GM19455 (cell line): ENCODE measurements at regions not wholly inside any gene's neighbourhood (a gene's known extent, or its start where the extent isn't known, plus 50 kb on each side); places are given as distances from the start of the nearest gene placed in this dataset.
"Not testable (repeated sequence)": the region's sequence is repeated elsewhere in the genome, so short reads cannot be mapped to it uniquely, and the experiment has no call there.

Experiments used
- ATAC-seq: cut with Tn5 transposase; IDR thresholded peaks from one replicate; pipeline ENCODE4 v1.9.1; 2021; ENCODE audit not compliant: unreplicated experiment

DNA sequence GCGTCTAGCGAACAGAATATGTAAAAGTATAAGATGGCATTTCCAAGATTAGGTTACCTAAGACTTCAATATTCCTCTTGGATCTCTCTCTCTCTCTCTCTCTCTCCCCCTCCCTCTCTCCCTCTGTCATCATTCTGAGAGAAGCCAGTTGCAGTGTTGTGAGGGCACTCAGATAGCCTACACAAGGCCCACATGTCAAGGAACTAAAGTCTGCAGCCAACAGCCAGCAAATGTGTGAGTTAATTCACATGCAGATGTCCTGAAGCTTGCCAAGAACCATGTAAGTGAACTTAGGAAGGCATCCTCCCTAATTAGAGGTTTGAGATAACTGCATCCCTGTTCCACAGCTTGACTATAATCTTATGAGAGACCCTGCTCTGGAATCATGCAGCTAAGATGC is 822.9 kb upstream of the PRR20A start:
- no peak for ATAC-seq

DNA sequence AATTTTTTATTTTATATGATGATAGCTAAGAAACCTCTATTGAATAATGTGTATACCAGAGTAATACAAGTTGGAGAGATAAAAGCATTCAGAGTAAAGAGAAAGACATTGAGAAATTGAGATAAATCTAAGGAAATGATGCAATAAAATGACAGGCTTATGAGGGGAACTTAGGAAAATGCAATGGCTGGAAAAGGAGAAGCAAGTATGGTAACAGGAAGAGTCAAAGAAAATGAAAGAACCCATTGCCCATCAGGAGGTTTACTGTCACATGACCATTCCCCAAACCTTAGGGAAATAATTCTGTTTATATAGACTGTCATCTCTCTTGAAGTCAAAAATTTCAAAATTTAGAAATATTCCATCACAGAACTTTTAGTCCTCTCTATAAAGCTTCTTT is 808.0 kb upstream of the PRR20A start:
- no peak for ATAC-seq

DNA sequence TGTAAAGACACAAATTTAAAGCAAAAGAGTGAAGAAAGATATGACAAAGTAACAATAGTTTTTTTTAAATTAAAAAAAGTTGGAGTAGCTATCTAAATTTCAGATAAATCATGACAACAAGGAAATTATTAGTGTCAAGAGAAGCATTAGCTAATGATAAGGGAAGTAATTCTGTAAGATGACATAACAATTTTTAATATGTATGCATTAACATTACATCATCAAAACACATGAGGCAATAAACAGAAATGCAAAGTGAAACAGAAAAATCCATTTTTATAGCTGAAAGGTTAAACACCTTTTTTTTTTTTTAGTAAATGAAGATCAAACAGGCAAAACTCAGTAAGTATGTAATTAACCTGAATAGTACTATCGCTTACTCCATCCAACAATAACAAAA is 804.9 kb upstream of the PRR20A start:
- ATAC-seq, result no peak

DNA sequence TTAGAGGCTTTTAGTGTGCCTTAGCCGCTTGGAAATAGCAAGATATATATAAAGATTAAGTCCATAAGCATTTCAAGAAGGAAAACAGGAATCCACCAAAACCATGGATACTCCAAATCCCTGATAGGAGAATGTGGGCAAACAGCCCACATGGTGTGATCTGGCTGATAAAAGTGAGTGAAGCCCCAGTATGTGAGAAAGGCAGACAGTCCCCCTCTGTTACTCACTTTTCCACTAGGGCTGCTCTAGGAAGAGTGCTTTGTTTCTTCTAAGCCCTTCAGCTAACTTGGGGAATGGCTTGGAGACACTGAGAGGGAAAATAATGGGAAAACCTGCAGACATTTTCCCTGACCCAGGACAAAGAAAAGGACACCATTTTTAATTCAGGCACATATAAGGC is 802.3 kb upstream of the PRR20A start:
- no peak for ATAC-seq

DNA sequence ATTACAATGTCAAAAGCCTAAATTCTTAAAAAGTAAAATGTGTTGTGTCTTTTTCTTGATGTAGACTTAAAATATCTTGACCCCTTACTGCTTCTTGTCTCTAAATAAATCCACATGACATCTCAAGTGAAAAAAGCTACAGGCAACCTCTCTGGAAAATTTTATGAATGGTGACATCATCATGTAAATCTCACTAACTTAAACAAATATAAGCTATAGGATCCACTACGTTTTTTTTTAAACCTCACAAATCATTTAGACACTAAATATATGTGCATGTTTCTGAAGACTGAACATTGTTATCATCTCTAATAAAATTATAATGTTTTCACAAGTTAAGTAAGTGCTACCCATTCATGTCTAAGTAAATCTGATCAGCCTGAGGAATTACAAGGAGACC is 793.7 kb upstream of the PRR20A start:
- no peak for ATAC-seq

DNA sequence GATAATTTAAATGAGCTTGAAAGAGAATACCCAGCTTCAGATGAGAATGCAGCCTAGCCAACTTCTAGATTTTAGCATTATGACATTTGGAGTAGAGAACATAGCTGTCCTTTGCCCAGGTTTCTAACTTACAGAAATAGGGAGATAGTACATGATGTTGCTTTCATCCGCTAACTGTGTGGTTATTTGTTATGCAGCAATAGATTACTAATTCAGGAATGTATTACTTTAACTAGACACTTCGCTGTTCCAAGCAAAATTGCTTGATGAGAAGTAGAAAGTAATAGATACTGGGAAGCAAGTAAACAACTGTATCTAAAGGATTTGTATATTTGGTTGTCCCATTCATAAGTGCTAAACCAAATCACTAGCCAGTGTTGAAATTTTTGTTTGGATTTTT is 790.9 kb upstream of the PRR20A start:
- ATAC-seq, result no peak

DNA sequence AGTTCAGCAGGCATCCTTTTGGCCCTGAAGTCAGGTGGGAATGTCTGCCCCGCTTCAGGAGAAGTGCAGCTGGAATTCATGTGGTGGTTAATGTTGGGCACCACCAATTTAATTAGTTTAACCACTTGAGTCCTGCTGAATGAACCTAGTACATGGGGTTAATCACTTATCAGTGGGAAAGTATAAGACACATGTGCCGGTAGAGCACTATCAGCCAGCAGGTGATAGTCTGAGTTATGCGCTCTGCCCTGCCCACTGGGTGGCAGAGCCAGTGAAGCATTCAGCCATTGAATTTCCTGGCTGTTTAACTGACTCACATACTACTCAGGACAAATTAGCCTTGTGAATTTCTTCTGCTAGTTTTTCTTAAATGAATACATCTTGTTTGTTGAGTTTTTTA is 789.7 kb upstream of the PRR20A start:
- ATAC-seq, result no peak

DNA sequence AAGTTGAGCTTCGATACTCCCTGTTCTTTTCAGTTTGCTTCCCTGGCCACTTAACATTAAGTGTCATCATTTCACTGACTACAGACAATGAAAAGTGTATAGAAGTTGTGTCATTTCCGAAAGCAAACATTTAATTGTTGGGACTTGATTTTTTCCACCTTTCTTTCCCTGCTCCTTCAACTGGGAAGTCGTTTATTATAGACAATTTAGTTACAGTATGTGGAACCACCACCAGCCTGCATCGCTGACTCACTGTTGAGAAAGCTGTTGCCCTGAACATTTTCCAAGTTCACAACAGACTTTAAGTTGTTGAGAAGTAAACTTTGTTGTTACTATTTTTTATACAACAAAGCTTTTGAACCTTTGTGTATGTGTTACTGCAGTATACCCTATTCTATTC is 788.4 kb upstream of the PRR20A start:
- ATAC-seq, result no peak

DNA sequence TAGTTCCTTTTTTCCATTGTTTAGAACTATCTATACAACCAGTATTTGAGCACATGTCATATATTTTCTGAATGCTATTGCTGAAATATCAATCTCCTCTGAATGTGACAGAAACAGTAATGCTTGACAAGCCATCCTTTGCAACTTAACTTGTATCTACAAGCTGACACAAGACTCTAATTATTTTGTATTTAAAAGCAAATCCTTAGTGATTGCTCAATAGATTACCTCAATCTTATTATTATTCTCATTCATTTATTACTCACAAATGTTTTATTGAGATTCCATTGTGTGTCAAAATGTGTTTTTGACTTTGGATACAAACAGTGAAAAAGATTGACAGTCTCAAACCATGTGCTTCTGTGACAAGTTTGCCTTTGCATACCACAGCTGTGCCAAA is 787.8 kb upstream of the PRR20A start:
- no peak for ATAC-seq

DNA sequence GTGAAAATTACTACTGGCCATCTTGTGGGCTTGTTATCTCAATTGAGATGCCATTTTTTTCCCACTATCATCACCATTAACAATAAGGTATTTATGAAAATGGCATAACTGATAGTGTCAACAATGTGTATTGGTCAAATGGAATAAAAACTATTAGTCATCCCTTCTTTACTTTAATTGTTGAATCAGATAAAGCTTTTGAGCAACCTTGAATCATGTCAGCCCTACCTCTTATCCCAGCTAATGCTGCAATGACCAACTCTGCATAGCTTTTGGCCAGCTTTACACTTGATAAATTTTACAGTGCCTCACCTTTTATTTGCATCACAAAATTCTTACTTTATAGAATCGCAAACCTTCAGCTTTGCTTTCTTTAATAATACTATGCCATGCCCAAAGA is 784.0 kb upstream of the PRR20A start:
- no peak for ATAC-seq

DNA sequence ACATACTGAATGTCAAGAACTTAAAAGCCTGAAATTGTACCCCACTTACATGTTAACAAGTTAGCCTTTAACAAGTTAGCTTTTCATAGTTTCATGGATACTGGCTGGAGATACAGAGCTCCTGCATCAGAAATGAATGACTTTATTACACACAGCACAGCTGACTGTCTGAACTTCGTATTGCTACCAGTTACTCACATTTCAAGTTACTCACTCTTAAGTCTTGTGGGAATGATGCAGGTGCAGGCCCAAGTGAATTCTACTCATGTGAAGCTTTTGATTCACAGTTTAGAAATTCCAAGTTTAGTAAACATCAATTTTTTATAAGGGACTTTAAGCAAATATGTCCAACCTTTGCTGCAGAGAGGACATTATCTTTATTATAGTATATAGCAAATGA is 762.2 kb upstream of the PRR20A start:
- no peak for ATAC-seq

DNA sequence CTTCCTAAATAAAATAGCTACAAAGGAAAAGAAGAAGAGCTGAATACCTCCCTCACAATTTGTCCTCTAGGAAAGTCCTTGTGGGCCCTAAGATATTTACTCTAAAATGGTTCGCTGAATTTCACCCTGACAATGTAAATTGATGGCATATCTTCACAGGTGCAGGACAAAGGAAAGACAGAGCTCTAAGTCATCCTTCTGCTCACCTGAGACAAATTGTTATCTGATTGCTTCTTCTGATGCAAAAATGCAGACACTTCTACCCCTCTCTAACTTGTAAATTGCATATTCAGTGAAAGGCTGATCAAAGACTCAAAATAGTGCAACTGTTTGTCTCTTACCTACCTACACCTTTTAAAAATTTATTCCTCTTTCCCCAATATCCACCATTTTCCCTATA is 747.2 kb upstream of the PRR20A start:
- ATAC-seq, result no peak

DNA sequence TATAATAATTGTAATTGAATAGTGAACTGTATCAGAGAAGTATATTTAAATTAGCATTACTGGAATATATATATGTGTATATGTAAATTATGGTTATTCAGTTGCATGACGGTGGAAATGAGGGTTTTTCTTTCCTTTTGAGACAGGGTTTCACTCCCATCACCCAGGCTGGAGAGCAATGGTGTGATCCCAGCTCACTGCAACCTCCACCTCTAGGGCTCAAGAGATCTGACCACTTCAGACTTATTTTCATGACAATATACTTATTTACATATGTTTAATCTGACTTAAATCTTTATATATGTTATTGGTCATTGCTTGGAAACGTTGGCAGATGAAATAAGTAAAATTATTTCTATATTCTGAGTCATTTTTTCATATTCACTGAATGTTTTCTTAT is 744.4 kb upstream of the PRR20A start:
- no peak for ATAC-seq

DNA sequence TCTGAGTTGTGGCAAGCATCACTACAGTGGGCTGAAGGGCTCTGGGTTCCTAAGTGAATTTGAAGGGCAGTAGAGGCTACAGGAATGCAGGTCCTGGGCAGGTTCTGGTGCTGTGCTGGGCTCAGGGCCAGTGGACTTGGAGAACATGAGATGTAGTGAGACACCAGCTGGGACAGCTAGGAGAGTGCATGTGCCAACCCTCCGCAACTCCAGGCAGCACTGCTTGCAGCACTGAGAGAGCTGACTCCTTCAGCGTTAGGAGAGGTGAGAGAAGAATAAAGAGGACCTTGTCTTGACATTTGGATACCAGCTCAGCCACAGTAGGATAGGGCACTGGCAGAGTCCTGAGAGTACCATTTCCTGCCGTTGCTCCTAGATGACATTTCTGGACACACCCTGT is 739.9 kb upstream of the PRR20A start:
- no peak for ATAC-seq

DNA sequence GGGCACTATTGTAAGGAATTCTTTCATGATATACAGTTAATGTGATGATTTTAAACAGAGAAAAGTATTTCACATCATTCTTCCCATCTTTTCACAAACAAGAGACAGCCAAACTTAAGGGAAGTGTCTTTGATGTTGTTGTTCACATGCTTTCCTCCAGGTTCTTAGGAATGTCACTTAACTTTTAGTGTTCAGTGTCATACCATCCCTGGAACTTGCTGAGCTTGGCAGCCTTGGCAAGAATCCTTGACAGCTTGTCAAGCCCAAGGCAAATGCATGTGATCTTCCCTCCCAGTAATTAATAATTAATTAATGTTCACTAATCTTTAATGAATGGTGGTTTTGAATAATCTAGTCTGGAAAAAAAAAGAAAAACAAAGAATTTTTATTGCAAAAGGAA is 727.9 kb upstream of the PRR20A start:
- ATAC-seq, result no peak

DNA sequence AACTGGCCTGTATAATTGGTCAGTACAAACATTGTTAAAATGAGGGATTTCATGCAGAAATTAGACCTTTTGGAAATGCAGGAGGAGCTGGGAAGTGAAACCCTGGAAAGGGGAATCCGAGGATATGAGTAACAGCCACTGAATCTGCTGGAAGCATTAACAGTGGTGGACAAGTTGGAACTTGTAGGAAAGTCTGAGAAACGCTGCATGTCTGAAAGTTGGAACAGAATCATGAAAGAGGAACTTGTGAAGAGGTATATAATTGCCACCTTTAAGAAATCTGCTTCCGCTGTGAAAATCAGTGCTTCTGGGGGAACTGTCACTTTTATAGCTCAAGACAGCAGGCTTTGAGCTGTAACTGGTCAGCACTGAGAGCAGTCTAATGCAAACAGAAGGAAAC is 716.5 kb upstream of the PRR20A start:
- ATAC-seq, result no peak

DNA sequence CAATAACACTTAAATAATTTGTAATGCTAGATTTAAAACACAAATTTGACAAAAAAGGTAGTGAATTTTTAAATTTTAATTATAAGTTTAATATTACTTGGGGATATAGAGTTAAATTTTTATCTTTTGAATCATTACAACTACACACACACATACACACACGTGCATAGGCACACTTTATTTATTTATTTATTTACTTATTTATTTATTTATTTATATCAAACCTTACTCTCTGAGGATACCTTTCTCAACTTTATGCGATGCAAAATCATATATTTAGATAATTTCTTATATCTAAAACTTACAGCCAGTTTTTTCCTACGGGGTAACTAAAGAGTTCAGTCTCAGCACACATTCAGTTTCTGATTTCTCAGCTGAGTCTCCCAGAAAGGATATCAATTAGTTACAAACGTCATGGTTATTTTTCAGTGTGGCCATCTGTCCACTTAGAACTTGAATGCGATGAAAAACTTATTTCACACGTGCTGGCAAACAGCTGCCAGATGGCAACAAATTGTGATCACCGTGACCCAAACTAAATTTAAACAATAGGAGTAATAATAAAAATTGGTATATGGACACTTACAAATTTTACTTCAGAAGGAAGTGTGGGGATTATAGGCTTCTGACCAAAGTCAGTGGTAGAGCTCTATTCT is 683.1 kb upstream of the PRR20A start:
- ATAC-seq, result no peak

DNA sequence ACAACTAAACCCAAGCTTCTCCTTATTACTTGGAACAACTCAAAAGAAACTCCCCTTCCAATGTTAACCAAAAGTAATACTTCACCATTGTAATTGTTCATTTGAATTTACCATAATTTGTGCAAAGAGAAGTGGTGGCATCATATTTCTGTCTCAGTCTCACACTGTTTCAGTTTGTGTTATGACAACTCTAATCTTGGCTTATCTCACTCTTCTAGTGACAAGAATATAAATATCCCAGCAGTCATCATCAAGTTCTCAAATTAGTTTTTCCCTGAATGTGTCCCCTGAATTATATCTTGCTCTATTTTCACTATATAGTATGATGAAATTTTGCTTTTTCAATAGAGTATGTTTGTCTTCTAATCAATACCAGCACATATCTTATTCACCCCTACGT is 681.4 kb upstream of the PRR20A start:
- ATAC-seq, result no peak

DNA sequence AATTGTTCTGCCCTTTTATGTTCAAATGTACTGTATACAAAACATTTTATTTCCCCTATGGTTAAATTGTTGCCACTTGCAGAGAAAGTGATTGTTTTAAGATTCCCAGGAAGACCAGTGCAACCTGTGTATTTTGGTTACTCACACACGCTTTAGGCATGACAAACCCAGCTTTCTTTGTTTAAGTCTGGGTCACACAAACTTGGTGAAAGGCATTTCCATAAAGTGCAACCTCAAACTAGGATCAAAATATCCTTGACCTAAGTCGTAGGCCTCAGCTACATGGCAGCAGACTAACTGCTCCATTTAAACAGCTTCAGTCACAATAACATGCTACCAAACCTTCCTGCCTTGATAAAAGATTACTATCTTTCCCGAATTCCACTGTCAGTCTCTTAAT is 639.0 kb upstream of the PRR20A start:
- no peak for ATAC-seq

DNA sequence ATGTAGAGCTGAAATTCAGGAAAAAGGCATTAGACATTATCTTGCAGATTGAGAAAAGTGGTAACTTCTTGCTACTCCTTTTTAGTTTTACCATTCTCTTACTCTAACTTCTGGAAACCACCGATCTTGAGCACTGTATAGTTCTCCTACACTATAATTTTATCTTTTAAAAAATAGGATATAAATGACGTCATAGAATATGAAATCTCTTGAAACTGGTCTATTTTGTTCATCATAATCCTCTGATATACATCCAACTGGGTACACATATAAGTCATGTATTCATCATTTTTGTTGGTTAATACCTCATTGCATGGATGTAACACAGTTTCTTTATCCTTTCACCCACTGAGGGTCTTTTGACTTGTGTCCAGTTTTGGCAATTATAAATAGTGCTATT is 629.9 kb upstream of the PRR20A start:
- ATAC-seq, result no peak

DNA sequence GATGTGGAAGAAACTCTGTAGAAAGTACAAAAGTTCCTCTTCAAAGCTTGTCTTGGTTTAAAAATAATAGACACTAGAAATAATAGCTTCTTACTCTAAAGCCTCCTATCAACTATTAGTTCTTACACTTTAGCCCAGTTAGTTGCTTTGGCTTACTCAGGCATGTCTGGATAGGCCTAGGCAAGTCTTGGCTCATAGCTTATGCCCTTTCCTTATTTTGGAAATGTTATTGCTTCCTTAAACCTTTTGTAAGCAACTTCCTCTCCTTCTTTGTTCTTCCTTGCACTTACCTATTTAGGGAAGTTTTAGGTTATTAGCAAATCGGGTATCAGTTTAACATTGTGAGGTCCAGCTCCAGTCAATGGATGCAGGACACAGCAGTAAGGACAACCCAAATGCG is 628.4 kb upstream of the PRR20A start:
- not testable (repeated sequence) for ATAC-seq

DNA sequence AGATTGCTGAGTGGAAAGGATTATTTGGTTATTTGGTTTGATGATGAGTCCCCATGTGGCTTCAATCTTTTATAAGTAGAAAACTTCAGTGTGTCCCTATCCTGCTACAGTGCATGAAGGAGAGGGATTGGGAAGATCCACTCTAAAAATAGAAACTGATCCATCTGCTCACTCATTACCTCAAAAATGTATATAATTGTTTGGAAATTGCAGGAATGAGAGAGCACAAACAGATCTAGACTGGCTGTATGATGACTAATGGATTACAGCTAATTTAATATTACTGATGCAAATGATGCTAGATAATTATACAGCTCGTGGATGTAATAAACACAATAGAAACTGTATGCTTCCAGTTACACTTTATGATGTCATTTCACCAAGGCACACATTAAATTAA is 625.3 kb upstream of the PRR20A start:
- ATAC-seq, result no peak

DNA sequence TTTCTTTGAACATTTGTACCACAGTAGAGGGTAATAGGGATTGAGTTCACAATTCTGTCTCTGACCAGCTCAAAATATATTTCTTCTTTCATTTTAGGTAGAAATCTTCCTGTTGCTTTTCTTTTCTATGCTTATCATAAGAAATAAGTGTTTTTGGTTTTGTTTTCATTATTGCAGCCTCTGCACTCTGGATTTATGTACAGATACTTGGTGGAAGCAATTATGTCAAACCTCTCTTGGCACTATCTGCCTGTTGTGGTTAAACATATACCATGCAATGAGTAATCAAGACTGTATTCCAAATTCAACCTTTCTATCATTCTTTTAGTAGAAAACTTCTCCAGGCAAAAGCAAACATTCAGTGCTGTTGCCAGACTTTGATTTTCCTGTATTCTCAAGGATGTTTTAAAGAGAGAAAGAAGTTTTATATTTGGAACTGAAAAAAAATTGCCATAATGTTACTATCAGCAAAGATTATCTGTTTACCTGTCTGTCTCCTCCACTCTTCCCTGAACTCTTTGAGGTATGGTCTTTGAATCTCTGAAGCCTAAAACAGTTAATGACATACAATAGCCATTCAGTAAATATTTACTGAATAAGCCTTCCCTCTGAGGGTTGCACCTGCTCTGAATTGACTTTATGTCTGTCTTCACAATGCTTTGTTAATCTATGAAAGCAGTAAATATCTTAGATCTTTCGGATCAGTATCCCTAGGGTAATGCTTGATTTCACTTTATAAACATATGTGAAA is 612.5 kb upstream of the PRR20A start:
- ATAC-seq, result no peak
